DLD1 (cell line): ENCODE measurements at regions not wholly inside any gene's neighbourhood (a gene's known extent, or its start where the extent isn't known, plus 50 kb on each side); places are given as distances from the start of the nearest gene placed in this dataset.

Source experiments
- in situ Hi-C: cut with HindIII; loops from 2 replicates; pipeline ENCODE4 v1.10.0; 2017; ENCODE audit warnings: low sequenced_read_pairs

- in situ Hi-C loops: no loop called here
These were observed 49.9 kb upstream of the ATP2B2 start for GRCh38 chr3:10555263-10555662.

GRCh38 chr3:10556312-10556711 lies 50.9 kb upstream of the ATP2B2 start:
- in situ Hi-C loops: no loop called here

GRCh38 chr3:10557250-10557649 lies 51.9 kb upstream of the ATP2B2 start:
- in situ Hi-C loops: no loop called here

GRCh38 chr3:10557781-10558373 lies 52.5 kb upstream of the ATP2B2 start:
- in situ Hi-C loops: no loop called here

- in situ Hi-C loops: no loop called here
These were observed 53.4 kb upstream of the ATP2B2 start for GRCh38 chr3:10558736-10559135.

GRCh38 chr3:10560060-10560861 lies 54.9 kb upstream of the ATP2B2 start:
- in situ Hi-C loops: no loop called here

- in situ Hi-C loops: no loop called here
These were observed 56.0 kb upstream of the ATP2B2 start for GRCh38 chr3:10561162-10561945.

- in situ Hi-C loops: no loop called here
These were observed 56.7 kb upstream of the ATP2B2 start for GRCh38 chr3:10561946-10562560.

GRCh38 chr3:10563396-10563795 lies 58.0 kb upstream of the ATP2B2 start:
- in situ Hi-C loops: no loop called here

- in situ Hi-C loops: no loop called here
These were observed 60.4 kb upstream of the ATP2B2 start for GRCh38 chr3:10565814-10566213.

GRCh38 chr3:10566451-10566850 lies 61.1 kb upstream of the ATP2B2 start:
- in situ Hi-C loops: no loop called here

- in situ Hi-C loops: no loop called here
These were observed 63.2 kb upstream of the ATP2B2 start for GRCh38 chr3:10568549-10568948.

- in situ Hi-C loops: no loop called here
These were observed 65.0 kb upstream of the ATP2B2 start for GRCh38 chr3:10570196-10570946.

- in situ Hi-C loops: no loop called here
These were observed 68.8 kb upstream of the ATP2B2 start for GRCh38 chr3:10574101-10574620.

GRCh38 chr3:10575601-10576160 lies 70.3 kb upstream of the ATP2B2 start:
- in situ Hi-C loops: no loop called here

- in situ Hi-C loops: no loop called here
These were observed 72.1 kb upstream of the ATP2B2 start for GRCh38 chr3:10577486-10577885.

- in situ Hi-C loops: no loop called here
These were observed 75.0 kb upstream of the ATP2B2 start for GRCh38 chr3:10580426-10580825.

- in situ Hi-C loops: no loop called here
These were observed 75.9 kb upstream of the ATP2B2 start for GRCh38 chr3:10581251-10581650.

GRCh38 chr3:10581716-10582115 lies 76.3 kb upstream of the ATP2B2 start:
- in situ Hi-C loops: no loop called here

- in situ Hi-C loops: no loop called here
These were observed 77.3 kb upstream of the ATP2B2 start for GRCh38 chr3:10582733-10583132.
